AG04449 (cell line): ENCODE measurements at regions not wholly inside any gene's neighbourhood (a gene's known extent, or its start where the extent isn't known, plus 50 kb on each side); places are given as distances from the start of the nearest gene placed in this dataset.

Experiments
- CTCF ChIA-PET: fragments of 350-600 bp; formaldehyde crosslinking; extraction: SDS; loops from one replicate; lab custom pipeline; 2021; ENCODE audit warnings: antibody characterized with exemption; lab: Yijun Ruan, JAX
- POLR2A ChIA-PET: fragments of 400-600, 350-600 bp; formaldehyde crosslinking; extraction: SDS; loops from one replicate; lab custom pipeline; 2020; ENCODE audit warnings: antibody characterized with exemption, inconsistent platforms; lab: Yijun Ruan, JAX
- DNase-seq: peaks from one replicate; pipeline ENCODE4 v3.0.0-alpha.2; 2010; ENCODE audit warnings: low read depth, low spot score
- H3K4me3 ChIP-seq: 2 replicates; pipeline ENCODE4 v1.5.1; 2011; ENCODE audit warnings: low read depth, mild to moderate bottlenecking, control low read depth, low read length
- CTCF ChIP-seq: IDR thresholded peaks from one replicate; pipeline ENCODE4 v1.5.1; 2011; ENCODE audit warnings: mild to moderate bottlenecking, moderate library complexity, low read length, control low read depth, inconsistent platforms; ENCODE audit not compliant: insufficient read depth; ENCODE audit errors: missing control alignments

DNA sequence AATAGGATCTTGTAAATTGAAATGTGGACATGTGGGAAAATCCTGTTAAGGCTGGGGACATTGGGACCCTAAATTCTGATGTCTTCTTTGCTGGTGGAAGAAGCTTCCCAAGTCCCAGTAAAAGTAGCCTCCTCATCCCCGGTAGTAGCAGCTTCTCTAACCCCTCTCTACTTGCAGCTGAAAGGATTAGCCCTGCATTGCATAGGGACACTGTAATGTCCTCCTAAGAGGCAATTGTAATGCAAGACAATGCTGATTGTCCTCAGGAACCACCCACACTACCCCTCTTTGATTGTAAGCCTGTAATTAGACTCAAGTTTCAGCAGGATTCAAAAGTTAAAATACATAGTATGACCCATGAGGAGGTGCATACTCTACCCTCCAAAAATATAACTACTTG lies 1938.4 kb upstream of the C9orf72 start:
- DNase-seq, result no peak
- no peak for TF ChIP-seq CTCF
- POLR2A ChIA-PET, result no interaction called here
- H3K4me3 ChIP-seq, result no peak overlapping the region
- CTCF ChIA-PET, result no interaction called here

- TF ChIP-seq CTCF, result no peak
- no peak for DNase-seq
- H3K4me3 ChIP-seq, result no peak overlapping the region
- ChIA-PET POLR2A (no interaction called here), CTCF (no interaction called here)
Measured at GRCh38 chr9:29514336-29514735, 1941.1 kb upstream of the C9orf72 start.

- no peak for TF ChIP-seq CTCF
- POLR2A ChIA-PET, result no interaction called here
- no peak overlapping the region for H3K4me3 ChIP-seq
- no peak for DNase-seq
- CTCF ChIA-PET, result no interaction called here
Measured at GRCh38 chr9:29514862-29515261, 1941.6 kb upstream of the C9orf72 start.

- TF ChIP-seq CTCF, result no peak
- CTCF ChIA-PET, result no interaction called here
- no peak overlapping the region for H3K4me3 ChIP-seq
- no peak for DNase-seq
- POLR2A ChIA-PET, result no interaction called here
Measured at GRCh38 chr9:29548436-29548835, 1975.2 kb upstream of the C9orf72 start.

DNA sequence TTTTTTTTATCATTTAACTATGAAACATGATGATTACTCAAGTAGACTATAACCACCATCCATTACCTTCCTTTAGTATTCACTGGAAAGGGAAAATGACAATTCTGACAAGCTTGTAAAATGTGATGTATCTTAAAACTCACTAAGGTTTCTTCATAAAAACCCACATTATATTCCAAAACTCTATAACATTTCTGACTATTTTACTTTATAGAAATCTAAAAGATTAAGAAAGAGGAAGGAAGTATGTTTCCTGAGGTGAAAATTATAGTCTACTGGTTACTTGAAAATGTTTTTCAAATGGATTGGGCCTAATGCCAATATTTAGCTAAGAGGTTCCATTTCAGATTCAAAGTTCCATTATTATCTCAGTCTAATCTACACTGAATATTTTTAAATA lies 1982.2 kb upstream of the C9orf72 start:
- no peak overlapping the region for H3K4me3 ChIP-seq
- CTCF ChIA-PET, result no interaction called here
- POLR2A ChIA-PET, result no interaction called here
- DNase-seq, result no peak
- no peak for TF ChIP-seq CTCF

DNA sequence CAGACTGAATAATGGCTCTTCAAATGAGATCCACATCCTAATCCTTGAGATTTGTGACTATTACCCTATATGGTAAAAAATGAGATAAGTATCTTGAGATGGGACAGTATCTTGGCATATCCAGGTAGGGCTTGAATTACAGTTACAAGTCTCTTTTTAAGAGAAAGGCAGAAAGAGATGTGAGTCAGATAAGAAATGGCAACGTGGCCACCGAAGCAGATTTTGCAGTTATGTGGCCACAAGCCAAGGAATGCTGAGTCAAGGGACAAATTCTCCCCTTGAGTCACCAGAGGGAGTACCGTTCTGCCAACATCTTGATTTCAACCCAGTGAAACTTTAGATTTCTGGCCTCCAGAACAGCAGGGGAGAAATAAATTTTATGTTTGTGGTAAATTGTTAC lies 1983.0 kb upstream of the C9orf72 start:
- CTCF ChIA-PET, result no interaction called here
- no peak for DNase-seq
- H3K4me3 ChIP-seq, result no peak overlapping the region
- no peak for TF ChIP-seq CTCF
- POLR2A ChIA-PET, result no interaction called here
